ENCODE measurements at regions not wholly inside any gene's neighbourhood (a gene's known extent, or its start where the extent isn't known, plus 50 kb on each side); places are given as distances from the start of the nearest gene placed in this dataset.

DNA sequence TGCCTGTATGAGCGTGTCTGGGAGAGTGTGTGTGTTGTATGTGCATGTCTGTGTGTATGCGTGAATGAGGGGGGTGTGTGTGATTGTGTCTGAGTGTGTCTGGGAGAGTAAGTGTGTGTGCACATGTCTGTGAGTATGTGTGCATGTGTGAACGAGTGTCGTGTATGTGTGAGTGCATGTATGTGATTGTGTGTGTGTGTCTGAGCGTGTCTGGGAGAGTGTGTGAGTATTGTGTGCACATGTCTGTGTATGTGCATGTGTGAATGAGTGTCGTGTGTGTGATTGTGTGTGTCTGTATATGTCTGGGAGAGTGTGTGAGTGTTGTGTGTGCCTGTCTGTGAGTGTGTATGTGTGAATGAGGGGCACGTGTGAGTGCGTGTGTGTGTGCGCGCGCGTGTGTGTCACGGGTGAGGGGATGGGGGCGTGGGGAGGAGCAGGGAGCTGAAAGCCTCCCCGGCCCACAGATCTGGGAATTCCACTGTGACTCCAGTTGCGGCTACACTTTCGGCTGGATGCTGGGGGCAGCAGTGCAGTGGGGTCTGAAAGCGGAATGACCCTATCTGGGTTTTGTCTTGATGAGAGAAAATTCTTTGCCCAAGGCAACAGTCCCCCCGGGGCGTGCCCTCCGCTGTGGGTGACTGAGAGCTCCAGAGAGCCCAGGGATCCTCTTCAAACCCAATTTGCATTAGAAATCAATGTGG lies 138.1 kb upstream of the MED13L start:
- no peaks in the 10 kb centered on the region for H3K36me3 Mint-ChIP-seq (ENCODE audit: low read depth)
- no peaks in the 10 kb centered on the region for H3K9me3 Mint-ChIP-seq
- peaks cover 8% of the 10 kb centered on the region for H3K4me1 Mint-ChIP-seq
- H3K4me3 Mint-ChIP-seq, result no peak overlapping the region
- peaks cover 3% of the 10 kb centered on the region for H3K27me3 Mint-ChIP-seq (ENCODE audit: low read depth)
- TF ChIP-seq, protein P1, sequence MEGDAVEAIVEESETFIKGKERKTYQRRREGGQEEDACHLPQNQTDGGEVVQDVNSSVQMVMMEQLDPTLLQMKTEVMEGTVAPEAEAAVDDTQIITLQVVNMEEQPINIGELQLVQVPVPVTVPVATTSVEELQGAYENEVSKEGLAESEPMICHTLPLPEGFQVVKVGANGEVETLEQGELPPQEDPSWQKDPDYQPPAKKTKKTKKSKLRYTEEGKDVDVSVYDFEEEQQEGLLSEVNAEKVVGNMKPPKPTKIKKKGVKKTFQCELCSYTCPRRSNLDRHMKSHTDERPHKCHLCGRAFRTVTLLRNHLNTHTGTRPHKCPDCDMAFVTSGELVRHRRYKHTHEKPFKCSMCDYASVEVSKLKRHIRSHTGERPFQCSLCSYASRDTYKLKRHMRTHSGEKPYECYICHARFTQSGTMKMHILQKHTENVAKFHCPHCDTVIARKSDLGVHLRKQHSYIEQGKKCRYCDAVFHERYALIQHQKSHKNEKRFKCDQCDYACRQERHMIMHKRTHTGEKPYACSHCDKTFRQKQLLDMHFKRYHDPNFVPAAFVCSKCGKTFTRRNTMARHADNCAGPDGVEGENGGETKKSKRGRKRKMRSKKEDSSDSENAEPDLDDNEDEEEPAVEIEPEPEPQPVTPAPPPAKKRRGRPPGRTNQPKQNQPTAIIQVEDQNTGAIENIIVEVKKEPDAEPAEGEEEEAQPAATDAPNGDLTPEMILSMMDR (IDR thresholded peaks at IDR 0.05; ENCODE audit: unreplicated experiment in 3 of 3), result no peak
- H3K27ac Mint-ChIP-seq, result no peak overlapping the region

DNA sequence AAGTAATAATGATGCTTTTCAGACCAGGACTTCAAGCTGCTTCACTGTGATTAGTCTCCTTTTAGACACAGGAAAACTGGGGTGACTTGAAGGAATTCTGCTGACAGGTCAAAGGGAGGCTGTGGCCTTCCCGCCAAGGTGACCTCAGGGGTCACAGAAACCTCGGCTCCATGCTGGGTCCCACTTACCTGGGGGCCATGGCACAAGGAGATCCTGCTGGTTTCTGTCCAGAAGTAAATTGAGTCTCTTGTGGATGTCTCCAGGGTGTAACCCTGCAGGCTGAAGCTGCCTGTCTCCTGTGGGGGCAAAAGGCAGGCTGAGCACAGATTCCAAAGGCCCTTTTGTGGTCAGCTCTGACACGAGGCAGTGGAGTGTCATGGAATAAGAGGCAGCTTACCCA lies 138.7 kb upstream of the MED13L start:
- TF ChIP-seq, protein P1 (IDR thresholded peaks at IDR 0.05; ENCODE audit: unreplicated experiment in 3 of 3), result no peak
- no peaks in the 10 kb centered on the region for H3K36me3 Mint-ChIP-seq (ENCODE audit: low read depth)
- H3K27ac Mint-ChIP-seq, result no peak overlapping the region
- peaks cover 5% of the 10 kb centered on the region for H3K4me1 Mint-ChIP-seq
- no peaks in the 10 kb centered on the region for H3K9me3 Mint-ChIP-seq
- H3K27me3 Mint-ChIP-seq (ENCODE audit: low read depth), result peaks cover 3% of the 10 kb centered on the region
- H3K4me3 Mint-ChIP-seq, result no peak overlapping the region

DNA sequence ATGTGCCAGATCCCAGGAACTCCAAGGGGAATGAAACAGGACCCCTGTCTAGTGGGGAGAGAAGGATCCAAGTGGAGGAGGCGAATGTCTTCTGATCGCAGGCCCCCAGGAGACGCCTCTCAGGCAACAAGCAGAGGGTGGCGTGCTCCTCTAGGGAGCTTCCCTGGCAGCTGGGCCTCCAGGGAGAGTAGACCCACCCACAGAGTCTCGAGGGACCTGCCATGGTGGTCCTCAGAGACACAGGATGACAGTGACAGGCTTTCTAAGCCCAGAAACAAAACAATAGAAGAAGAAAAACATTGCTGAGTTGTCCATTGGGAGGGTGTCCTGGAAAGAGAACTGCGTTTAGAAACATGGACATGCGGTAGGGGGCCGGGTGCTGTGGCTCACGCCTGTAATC lies 140.6 kb upstream of the MAP1LC3B2 start:
- Mint-ChIP-seq H3K9me3 (no peaks in the 10 kb centered on the region), H3K36me3 (ENCODE audit: low read depth) (no peaks in the 10 kb centered on the region), H3K27ac (no peak overlapping the region), H3K4me1 (peaks cover 4% of the 10 kb centered on the region), H3K4me3 (no peak overlapping the region), H3K27me3 (ENCODE audit: low read depth) (peaks cover 3% of the 10 kb centered on the region)
- TF ChIP-seq, protein P1 (IDR thresholded peaks at IDR 0.05; ENCODE audit: unreplicated experiment in 3 of 3), result no peak

DNA sequence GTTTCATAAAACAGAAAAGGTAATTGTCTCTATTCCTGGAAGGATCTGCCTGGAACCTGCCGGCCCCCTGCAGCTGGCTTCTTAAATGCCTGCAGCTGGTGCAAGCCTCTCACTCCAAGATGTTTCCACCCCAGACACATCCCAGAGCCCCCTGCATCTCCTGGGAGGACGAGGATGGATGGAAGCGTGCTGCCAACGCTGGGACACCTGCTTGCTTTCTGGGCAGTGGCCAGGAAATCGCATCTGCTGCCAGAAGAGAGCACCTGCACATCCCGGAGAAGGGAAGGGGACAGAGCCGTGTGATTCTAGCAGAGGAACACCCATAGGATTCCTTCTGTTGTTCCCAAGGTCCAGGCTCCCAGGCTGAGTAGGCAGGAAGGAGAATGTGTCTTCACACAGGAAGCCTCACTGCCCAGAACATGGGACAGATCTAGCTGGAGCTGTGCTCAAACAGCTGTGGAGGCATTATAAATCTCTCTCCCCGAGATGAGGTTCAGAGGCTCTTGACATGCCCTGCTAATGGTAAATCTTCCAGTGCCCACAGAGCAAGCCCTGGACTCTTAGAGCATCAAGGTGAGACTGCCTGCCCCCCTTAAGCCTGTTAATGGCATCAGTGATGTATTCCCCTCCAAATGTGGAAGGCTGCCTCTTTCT lies 138.8 kb upstream of the MAP1LC3B2 start:
- H3K27me3 Mint-ChIP-seq (ENCODE audit: low read depth), result peaks cover 3% of the 10 kb centered on the region
- TF ChIP-seq, protein P1 (IDR thresholded peaks at IDR 0.05; ENCODE audit: unreplicated experiment in 3 of 3), result no peak
- peak overlapping the region in 2 of 3 experiments; percentile 13 to 59 for H3K27ac Mint-ChIP-seq
- no peaks in the 10 kb centered on the region for H3K36me3 Mint-ChIP-seq (ENCODE audit: low read depth)
- no peak overlapping the region for H3K4me3 Mint-ChIP-seq
- H3K4me1 Mint-ChIP-seq, result peaks cover 4% of the 10 kb centered on the region
- H3K9me3 Mint-ChIP-seq, result no peaks in the 10 kb centered on the region

DNA sequence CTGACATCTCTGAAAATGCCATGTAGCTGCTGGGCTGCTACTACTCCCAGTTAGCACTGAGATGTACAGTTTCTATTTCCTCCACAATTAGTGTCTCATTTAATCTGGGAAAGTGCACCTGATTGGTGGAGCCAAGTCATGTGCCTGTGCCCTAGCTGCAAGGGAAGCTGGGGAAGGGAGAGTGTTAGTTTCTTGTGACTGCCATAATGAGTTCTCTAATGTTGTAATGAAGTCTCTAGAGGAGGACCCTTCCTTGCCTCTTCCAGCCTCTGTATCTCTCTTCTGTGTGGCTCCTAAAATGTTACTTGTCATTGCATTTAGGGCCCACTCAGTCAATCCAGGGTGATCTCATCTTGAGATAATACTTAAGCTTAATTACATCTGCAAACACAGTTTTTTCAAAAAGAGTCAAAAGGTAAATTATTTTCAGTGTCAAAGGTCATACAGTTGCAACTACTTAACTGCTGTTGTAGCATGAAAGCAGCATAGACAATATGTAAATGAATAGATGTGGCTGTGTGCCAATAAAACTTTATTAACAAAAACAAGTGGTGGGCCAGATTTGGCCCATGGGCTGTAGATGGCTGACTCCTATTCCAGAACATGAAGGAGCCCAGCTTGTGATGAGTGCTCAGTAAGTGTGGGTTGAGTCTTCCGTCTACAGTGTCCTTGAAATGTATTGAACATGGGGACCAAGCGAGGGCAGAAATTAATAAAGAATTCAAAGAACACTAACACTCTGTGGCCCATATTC lies 137.2 kb upstream of the MAP1LC3B2 start:
- no peaks in the 10 kb centered on the region for H3K9me3 Mint-ChIP-seq
- H3K27me3 Mint-ChIP-seq (ENCODE audit: low read depth), result peaks cover 3% of the 10 kb centered on the region
- TF ChIP-seq, protein P1 (IDR thresholded peaks at IDR 0.05; ENCODE audit: unreplicated experiment in 3 of 3), result no peak
- H3K36me3 Mint-ChIP-seq (ENCODE audit: low read depth), result no peaks in the 10 kb centered on the region
- peaks cover 14% of the 10 kb centered on the region for H3K4me1 Mint-ChIP-seq
- H3K27ac Mint-ChIP-seq, result no peak overlapping the region
- H3K4me3 Mint-ChIP-seq, result no peak overlapping the region

Measured in nephron (organoid).